ENCODE measurements at regions not wholly inside any gene's neighbourhood (a gene's known extent, or its start where the extent isn't known, plus 50 kb on each side); places are given as distances from the start of the nearest gene placed in this dataset.

GRCh38 chr15:95557226-95558046 is 773.1 kb upstream of the NR2F2 start:
- TF ChIP-seq, protein P1, sequence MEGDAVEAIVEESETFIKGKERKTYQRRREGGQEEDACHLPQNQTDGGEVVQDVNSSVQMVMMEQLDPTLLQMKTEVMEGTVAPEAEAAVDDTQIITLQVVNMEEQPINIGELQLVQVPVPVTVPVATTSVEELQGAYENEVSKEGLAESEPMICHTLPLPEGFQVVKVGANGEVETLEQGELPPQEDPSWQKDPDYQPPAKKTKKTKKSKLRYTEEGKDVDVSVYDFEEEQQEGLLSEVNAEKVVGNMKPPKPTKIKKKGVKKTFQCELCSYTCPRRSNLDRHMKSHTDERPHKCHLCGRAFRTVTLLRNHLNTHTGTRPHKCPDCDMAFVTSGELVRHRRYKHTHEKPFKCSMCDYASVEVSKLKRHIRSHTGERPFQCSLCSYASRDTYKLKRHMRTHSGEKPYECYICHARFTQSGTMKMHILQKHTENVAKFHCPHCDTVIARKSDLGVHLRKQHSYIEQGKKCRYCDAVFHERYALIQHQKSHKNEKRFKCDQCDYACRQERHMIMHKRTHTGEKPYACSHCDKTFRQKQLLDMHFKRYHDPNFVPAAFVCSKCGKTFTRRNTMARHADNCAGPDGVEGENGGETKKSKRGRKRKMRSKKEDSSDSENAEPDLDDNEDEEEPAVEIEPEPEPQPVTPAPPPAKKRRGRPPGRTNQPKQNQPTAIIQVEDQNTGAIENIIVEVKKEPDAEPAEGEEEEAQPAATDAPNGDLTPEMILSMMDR (IDR thresholded peaks at IDR 0.05) = no peak

DNA sequence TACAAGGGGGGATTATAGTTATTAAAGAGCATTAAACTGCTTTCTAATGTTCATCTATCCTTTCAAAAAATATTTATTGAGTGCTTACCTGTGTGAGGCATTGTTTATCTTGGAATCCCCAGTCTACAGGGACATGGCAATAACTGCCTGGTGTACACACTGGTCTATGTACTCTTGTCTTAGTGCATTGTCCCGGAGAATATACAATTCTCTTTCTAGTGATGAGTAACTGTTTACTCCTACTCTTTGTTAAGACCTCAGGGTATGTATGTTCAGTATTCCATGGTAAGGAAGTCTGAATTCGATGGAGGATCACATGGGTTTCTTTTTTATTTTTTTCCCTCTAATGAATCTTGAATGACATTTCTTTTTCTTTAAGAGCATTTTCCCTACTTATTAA is 772.4 kb upstream of the NR2F2 start:
- TF ChIP-seq, protein P1 (IDR thresholded peaks at IDR 0.05) = no peak

- TF ChIP-seq, protein P1 (IDR thresholded peaks at IDR 0.05) = no peak
Observed at GRCh38 chr15:95558916-95559315, 771.6 kb upstream of the NR2F2 start.

DNA sequence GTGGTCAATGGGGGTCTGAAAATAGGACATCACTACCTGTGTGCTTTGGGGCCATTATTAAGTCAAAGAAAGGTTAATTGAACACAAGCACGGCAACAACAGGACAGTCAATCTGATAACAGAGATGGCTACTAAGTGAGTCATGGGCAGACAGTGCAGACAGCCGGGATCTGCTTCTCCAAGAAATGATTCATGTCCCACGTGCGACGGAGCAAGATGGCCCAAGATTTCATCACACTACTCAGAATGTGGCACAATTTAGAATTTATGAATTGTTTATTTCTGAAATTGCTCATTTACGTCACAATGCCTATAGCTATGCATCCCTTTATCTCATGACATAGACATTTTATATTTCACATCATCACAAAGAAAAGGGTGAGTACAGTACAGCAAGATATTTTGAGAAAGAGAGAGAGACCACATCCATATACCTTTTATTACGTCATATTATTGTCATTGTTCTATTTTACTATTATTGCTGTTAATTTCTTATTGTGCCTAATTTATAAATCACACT is 770.6 kb upstream of the NR2F2 start:
- TF ChIP-seq, protein P1 (IDR thresholded peaks at IDR 0.05) = no peak

GRCh38 chr15:95561463-95561862 is 769.0 kb upstream of the NR2F2 start:
- TF ChIP-seq, protein P1 (IDR thresholded peaks at IDR 0.05) = no peak

DNA sequence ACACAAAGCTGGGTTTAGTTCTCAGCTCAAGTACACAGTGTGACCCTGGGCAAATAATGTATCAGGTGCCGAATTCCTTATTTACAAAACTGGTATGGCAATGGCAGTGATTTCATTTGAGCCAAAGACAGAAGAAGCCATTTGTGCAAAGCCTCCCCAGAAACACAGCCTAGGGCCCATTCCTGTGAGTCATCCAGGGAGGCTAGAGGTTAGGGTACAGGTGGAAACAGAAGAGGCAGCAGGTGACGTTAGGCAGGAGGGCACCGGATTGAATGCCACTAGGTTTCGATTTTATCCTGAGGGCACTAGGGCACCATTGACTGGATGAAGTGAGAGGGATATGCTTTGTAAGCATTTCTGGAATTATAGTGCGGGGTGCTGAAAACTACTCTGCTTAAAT is 766.9 kb upstream of the NR2F2 start:
- TF ChIP-seq, protein P1 (IDR thresholded peaks at IDR 0.05) = no peak

- TF ChIP-seq, protein P1 (IDR thresholded peaks at IDR 0.05) = no peak
Observed at GRCh38 chr15:95565016-95565600, 765.4 kb upstream of the NR2F2 start.
